DMS153 treated with DMSO at 0.1 percent for 48 hours (cell line): ENCODE measurements at regions not wholly inside any gene's neighbourhood (a gene's known extent, or its start where the extent isn't known, plus 50 kb on each side); places are given as distances from the start of the nearest gene placed in this dataset.

Experiments used
- DNase-seq: peaks from one replicate; lab custom pipeline; 2025; ENCODE audit not compliant: unreplicated experiment; lab: John Stamatoyannopoulos, UW

DNA sequence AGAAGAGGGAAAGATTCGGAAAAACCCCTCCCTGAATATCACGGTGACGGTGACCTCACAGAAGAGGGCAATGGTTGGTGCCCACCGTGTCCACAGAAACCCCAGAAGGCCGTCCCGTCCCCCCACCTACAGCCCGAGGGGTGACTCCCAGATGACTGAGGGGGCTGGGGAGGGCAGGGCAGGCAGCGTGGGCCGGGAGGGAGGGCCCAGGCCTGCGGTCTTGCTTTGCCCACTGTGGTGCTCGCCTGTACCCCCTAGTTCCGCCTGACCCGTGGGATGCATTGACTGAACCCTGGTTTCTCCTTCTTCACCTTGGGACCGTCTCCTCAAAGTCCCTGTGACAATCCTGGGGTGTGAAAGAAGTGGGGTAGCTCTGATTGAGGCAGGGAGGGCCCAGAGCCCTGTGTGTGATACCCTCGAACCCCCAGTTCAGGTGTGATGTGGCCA, 526.7 kb downstream of the BRD1 start:
- no peak for DNase-seq

DNA sequence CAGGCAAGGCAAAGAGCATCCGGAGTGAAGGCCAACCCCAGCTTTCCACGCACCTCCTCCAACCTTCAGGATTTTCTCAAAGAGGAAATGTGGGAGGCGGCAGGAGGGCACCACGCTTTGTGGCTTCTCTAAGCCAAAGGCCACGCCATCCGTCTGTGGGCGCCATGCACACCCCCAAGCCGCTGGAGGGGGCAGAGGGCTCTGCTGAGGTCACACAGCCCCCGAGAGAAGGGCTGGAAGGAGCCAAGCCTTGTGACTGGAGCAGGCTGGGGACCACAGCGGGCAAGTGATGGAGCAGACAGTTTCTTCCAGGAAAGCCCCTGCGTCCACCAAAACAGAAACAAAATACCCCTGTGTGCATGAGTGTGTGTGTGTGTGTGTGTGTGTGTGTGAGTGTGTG, 527.4 kb downstream of the BRD1 start:
- no peak for DNase-seq

DNA sequence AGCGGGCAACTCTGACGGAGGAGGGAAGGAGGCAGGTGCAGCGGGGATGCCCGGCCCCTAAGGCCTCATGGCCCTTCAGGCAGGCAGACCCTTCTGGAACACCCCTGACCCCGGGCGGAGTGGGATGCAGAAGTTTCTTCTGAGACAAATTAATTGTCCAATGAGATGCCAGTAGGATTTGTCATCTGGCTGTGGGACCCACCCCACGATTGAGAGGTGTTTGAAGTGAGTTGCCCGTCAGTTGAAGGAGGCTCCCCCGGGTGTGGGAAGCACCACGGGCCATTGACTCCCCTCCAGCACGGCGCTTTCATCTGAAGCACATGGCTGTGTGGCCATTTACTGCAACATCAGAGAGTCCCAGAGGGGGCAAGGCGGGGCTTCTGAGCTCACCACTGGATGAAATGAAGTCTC, 527.8 kb downstream of the BRD1 start:
- DNase-seq, result no peak

DNA sequence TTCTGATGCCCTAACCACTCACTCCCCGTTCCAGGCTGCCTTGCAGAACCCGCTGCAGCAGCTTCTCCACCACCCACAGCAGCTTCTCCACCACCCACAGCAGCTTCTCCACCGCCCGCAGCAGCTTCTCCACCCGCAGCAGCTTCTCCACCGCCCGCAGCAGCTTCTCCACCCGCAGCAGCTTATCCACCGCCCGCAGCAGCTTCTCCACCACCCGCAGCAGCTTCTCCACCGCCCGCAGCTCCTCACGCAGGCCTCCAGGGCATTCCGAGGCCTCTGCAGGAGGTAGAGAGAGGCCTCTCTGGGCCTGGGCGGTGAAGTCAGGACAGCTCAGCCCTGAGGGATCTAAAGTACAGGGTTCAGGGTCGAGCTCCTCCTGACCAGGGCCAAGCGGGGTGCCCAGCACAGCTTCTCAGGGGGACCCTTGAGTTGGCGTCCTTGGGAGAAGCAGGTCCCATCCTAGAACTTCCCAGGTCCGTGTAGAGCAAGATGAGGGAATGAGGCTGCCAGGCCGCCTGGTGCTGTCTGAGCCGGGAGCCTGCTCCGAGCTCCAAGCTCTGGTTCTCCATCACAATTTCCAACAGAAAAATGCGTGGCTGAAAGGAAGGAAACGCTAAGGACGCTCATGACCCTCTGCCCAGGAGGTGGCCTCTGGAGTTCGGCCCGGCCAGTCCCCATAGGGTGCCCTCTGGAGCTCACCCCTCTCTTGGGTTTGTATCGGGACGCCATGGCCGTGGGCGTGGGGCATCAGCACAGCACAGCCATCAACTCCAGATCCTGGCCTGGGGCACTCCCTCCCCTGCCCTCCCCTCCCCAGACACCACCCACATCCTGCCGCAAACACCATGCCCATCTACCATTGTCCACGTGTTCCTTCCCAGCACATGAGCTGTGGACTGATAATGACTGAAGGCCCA, 528.6 kb downstream of the BRD1 start:
- DNase-seq, result no peak

DNA sequence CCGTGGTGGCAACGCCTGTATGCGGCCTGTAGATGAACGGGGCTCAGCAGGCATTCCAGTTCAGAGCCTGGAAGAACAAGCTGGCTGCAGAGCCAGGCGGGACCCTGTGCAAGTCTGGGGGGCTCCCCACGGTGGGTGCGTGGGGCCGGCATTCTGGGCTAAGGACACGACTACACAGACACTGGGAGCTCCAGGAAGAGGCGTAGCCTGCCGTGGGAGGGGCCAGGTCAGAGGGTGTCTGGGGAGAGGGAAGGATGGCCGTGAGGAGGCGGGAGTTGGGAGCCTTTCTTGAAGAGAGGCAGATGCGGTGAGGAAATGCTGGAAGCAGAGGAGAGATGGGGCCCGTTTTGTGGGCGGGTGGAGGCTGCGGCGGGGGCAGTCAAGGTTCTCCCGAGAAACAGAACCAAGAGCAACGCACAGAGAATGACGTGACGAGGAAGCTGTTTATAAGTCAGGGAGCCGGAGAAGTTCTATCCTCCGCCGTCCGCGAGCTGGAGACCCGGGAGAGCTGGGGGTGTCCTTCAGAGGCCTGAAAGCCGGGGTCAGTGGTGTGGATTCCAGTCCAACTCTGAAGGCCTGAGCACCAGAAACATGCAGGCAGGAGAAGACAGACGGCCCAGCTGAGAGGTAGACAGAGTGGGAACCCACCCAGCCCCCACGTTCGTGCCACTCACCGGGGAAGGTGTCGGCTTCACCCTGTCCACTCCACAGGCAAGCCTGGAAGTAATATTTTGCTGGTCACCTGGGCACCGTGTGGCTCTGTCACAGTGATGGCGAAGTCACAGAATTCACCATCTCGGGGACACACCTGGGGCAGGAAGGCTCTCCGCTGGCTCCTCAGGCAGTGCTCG, 529.6 kb downstream of the BRD1 start:
- no peak for DNase-seq

DNA sequence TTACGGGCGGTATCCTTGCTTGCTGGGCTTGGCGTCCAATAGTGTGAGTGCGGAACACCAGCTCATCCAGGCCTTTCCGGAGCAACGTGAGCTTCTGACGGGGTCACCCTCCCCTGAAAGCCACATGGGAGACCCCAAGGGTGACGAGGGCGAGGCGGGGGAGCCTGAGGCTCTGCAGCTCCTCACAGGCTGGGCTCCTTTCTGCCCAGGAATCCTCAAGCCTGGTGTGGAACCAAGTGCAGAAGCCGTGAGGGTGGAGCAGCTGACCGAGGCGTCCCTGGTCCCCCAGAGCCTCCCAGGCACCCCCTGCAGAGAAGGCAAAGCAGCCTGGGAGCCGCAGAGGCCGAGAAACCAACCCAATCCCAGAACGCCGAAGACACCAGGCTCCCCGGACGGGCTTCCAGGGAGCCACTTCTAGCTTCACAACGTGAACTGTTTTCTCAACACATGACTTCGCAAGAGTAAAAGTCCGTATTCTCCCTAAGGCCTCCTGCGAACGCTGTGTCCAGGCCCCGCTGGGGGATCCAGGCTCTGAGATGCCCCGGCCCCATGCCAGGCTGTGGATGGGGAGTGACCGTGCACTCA, 530.3 kb downstream of the BRD1 start:
- DNase-seq, result no peak

DNA sequence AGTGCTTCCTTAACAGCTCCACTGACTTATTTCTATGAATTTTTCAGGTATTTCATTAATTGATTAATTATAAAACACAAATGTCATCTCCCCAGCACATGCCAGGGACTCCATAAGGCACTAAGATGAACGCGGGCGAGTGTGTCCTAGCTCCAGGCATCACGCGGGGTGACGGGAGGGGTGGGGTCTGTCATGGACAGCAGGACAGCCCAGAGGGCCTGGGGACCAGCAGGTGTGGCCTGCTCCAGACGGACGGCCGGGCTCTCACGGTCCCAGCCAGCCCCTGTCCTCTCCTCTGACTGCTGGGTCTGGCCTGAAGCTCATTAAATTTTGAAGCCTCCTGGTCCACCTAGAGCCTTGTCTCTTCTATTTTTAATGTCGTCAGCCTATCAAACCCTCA, 531.1 kb downstream of the BRD1 start:
- DNase-seq, result no peak

DNA sequence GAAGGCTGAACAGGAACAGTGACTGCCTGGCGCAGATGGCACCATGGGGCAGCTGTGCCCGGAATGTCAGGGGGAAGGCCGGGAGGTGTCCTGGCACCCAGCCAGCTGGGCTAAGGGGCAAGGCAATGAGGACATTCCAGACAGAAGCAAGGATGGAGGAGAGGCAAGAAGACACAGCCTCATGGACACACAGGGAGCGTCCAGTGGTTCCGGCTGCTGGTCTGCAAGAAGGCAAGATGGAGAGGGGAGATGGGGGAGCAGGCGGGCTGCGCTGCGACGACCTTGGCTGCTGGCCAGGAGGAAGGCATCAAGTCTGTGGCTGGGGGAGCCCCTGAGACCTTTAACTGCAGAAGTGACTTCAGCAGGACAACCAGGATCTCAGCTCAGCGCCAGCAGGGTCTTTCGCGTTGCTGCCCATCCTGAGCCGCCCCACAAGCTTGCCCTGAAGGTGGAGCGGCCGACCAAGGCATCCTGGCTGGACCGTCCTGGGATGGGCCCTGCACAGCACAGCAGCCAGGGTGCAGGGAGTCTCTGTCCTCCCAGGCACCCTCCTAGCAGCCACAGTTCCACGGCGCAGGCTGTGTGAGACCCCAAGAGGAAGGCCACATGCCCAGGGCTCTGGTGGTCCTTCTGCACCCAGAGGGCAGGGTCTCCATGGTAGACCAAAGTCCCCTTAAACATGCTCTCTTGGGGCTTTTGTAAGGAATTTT, 531.7 kb downstream of the BRD1 start:
- DNase-seq, result no peak

DNA sequence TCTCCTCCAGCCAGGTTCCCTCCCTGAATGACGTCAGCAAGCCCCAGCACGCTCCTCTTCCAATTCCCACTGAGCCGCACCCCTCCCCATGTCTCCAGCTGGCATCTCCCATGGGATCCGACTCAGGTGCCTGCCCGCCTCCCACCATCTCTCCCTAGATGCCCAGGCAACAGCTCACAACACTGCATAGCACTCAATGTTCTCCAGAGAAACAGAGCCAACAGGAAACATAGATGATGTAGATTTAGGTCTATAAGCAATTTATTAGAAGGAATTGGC, 532.3 kb downstream of the BRD1 start:
- peak; percentile 10 for DNase-seq

DNA sequence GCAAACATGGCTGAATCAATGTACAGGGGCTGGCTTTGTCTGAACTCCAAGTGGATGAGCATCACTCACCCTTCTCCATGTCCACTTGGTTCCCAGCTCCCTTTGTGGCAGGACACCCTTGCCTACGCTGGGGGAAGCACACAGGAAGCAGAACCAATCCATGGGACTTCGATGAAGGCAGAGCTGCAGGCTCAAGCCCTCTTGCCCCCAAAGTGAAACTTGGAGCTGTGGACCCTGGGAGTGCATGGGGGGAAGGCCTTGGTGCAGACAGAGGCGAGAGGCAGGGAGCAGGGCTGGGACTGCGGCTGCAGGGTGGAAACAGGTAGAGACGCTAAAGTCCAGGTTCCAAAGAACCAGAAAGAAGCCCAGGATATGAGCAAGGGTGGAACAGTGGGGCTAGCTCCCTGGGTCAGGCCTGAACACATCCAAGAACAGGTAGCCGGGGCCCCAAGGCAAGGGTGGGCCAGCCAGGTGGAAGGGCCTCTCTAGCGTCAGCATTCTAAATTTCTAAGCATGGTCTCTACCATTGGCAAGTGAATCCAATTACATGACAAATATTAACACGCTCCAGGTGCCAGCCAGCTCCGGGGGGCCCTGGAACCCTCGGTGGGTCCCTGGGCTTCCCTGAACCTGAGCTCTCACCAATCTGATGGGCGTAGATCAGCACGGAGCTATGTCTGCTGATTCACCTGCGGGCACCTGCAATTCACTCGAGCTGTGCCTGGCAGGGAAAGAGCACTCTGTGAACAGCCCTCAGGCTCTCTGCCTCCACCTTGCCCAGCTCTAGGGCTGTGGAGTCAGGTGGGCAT, 532.8 kb downstream of the BRD1 start:
- DNase-seq, result no peak

DNA sequence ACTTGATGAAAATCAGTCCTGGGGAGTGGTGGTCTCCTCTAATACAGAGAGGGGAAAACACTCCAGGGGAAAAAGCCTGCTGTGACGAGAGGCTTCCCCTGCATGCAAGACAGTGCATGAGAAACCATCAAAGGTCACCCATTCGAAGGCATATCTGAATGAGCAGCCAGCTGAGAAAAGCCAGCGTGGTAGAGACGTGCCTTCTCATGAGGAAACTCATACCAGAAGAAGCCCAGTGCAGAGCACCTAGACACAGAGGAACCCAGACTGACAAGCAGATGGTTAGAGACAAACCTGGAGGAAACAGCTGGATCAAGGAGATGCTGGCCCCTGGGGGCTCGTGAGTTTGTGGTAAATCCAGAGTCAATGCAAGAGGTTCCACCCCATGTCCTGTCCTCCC, 534.8 kb downstream of the BRD1 start:
- DNase-seq, result no peak

DNA sequence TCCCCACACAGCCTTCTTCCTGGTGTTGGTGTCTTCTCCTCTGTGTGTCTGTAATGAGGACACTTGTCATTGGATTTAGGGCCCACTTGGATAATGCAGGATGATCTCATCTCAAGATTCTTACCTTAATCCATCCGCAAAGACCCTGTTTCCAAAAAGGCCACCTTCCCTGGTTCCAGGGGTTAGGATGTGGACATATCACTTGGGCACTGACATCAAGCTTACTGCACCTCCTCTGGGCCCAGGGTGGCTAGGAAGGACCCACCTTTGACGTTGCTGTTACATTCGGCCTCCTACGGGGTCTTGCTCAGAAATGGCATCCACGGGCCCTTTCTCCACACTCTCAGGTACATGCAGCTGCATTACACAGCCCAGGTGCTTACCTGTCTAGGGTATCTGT, 535.9 kb downstream of the BRD1 start:
- DNase-seq, result no peak

DNA sequence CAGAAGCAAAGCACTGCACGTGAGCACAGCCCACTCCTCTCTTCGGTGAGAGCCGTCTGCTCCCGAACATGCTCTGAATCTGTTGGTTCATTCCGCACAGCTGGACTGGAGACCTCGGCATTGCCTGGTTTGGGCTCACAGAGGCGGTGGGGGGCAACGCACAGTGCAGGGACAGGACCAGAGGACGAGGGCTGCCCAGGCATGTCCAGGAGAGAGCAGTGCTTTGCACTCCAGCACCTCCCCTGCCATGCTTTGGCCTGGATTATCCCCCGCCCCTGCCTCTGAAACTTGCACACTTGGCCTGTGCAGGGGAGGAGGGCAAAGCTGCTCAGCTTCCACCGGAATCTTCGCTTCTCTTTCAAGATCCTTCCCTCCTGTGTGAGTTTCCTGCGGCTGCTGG, 536.5 kb downstream of the BRD1 start:
- DNase-seq, result no peak

DNA sequence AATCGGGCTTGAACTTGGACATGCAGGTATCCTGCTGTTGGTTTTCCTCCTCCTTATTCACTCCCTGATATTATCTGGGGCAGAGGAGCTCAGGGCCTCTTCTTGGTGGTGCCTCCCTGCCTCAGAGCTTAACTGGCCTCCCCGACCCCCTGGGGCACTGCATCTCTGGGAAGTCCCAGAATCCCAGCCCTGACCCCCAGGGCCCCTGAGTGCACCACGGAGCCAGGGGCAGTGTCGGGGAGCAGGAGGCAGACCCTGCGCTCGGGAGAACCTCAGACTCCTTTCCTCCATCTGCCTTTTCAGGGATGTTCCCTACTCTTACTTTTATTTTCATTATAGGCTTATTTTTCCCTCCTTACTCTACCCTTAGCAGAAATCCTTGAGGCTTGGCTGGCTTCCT, 537.0 kb downstream of the BRD1 start:
- DNase-seq, result no peak

DNA sequence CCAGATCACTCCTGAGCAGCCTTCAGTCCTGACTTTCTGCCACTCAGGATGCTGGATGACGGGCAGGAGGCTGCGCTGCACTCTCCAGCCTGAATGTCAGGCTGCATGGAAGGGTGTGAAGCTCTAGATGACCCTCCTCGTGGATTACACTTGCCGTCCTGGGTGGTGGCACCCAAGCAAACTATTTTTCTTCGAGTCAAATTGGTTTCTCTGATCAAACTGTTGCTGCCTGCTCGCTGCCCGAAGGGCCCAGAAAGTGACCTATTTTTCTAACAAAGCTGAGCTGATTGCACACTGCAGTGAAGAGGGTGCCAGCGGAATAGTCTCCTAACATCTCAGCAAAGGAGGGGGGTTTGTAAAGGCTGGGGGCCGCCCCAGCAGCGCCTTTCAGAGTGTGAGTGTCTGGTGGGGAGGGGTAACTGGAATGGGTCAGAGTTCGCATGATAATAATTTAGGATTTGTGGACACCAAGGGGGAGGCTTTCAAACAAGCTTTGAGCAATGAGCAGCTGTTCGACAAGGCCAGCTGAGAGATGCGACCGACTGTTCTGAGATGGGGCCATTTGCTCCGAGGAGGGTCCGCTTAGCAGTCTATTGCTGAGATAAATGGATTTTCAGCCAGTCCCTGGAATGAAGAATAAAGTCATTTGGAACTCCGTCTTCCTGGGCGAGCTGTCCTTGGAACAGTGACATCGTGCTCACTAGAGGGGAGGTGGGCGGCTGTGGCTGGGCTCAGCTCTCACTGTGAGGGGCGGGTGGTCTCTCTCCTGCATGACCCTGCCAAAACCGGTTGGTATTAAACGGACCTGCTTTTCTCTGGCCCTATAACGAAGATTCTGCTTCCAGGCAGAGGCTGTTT, 537.6 kb downstream of the BRD1 start:
- no peak for DNase-seq

DNA sequence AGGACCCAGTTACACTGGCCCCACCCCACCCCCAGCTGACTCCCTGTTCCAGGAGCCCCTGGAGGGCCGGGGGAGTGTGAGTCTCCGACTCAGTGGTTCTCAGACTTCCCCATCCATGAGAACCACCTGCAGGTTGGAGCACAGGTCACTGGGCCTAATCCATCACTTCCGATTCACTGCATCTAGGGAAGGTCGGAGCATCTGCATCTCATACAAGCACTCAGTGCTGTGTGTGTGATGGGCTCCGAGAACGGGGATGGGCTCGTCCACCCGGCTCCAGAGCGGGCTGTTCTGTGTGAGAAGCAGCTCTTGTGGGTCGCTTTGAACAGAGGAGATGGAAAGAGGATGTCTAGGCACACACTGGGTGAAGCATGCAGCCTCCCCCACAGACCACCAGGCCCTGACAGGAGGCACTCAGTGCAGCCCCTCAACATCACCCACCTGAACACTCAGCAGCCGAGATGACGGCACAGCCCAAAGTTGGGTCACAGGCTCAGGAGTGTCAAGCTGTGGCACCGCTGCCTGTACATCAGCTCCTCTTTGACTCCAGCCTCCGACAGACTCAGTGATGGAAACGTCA, 541.4 kb downstream of the BRD1 start:
- DNase-seq, result no peak

DNA sequence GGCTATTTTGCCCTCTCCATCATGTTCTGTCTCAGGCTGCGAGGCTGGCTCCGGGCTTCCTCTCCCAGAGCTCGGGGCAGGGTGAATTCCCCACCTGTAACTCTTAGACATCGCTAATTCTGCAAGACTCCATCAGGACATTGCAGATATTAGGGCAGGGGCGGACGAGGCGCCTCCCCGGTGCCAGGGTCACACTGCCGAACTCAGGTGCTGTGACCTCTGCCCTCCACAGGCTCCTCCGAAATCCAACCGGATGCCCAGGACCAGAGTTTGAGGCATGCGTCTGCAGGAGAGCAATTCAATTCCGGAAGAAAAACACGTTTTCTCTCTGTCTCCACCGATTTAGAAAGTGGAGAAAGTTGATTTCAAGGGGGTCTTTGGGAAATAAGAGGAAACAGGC, 542.7 kb downstream of the BRD1 start:
- no peak for DNase-seq

DNA sequence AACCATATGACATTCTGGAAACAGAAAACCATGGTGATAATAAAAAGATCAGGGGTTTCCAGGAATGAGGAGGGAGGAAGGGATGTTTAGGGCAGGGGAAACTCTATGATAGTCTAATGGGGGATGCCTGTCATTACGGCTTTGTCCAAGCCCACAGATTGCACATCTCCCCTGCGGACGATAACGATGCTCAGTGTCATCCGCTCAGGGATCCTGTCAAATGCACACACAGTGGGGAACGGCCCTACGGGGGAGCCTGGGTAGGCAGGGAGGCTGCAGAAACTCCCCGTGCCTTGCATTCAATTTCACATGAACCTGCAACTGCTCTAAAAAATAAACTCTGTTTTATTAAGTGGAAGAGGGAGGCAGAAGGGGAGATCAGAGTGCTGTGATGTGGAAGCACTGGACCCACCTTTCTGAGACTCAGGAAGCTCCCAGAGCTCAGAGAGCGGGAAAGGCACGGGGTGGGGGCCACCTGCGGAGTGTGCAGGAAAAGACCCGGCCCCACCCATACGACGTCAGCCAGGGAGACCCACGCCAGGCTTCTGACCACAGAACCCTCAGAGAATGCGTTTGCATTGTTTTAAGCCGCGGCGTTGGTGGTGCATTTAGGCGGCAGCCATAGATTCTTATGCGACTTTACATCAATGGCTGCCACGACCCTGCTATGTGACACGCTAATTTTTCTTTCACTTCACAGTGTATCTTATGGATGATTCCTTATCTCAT, 543.5 kb downstream of the BRD1 start:
- DNase-seq, result no peak

DNA sequence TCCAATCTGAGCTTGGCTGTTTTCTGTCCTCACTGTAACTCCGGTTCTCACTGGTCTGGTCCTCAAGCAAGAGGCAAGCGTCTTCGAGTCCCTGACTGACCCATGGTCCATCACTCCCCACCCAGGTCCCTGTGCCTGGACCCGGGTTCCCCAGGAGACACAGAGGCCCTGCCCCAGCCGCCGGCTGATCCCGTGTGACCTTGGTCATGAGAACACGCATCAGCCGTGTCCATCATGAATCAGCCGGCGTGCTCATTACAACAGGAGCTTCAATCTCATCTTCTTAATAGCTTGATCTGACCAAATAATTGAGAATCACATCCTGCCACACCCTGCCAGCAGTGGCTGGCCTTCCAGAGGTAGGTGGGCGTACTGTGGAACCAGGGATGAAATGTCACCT, 545.1 kb downstream of the BRD1 start:
- no peak for DNase-seq
